NCI-H2171 treated with DMSO at 0.1 percent for 48 hours (cell line): ENCODE measurements at regions not wholly inside any gene's neighbourhood (a gene's known extent, or its start where the extent isn't known, plus 50 kb on each side); places are given as distances from the start of the nearest gene placed in this dataset.

Experiments
- DNase-seq: peaks from one replicate; lab custom pipeline; 2025; lab: John Stamatoyannopoulos, UW

- DNase-seq, result no peak
These were observed 116.7 kb upstream of the SSTR4 start for GRCh38 chr20:22918286-22918983.

- no peak for DNase-seq
These were observed 114.2 kb upstream of the SSTR4 start for GRCh38 chr20:22920898-22921297.

- DNase-seq, result no peak
These were observed 113.3 kb upstream of the SSTR4 start for GRCh38 chr20:22921595-22922421.

GRCh38 chr20:22922987-22923386, 112.1 kb upstream of the SSTR4 start:
- no peak for DNase-seq

- no peak for DNase-seq
These were observed 110.9 kb upstream of the SSTR4 start for GRCh38 chr20:22924046-22924737.

GRCh38 chr20:22924949-22925612, 110.0 kb upstream of the SSTR4 start:
- DNase-seq, result no peak

- DNase-seq, result no peak
These were observed 109.5 kb upstream of the SSTR4 start for GRCh38 chr20:22925613-22925983.

- no peak for DNase-seq
These were observed 107.6 kb upstream of the SSTR4 start for GRCh38 chr20:22927537-22927936.

- DNase-seq, result no peak
These were observed 106.4 kb upstream of the SSTR4 start for GRCh38 chr20:22928679-22929078.

GRCh38 chr20:22929661-22930060, 105.5 kb upstream of the SSTR4 start:
- no peak for DNase-seq

- DNase-seq, result no peak
These were observed 103.2 kb upstream of the SSTR4 start for GRCh38 chr20:22931653-22932608.

- DNase-seq, result no peak
These were observed 95.9 kb upstream of the SSTR4 start for GRCh38 chr20:22939181-22939580.

GRCh38 chr20:22940350-22940749, 94.8 kb upstream of the SSTR4 start:
- DNase-seq, result no peak

- no peak for DNase-seq
These were observed 93.6 kb upstream of the SSTR4 start for GRCh38 chr20:22941550-22941949.

GRCh38 chr20:22942742-22943141, 92.4 kb upstream of the SSTR4 start:
- DNase-seq, result no peak

GRCh38 chr20:22944062-22944461, 91.0 kb upstream of the SSTR4 start:
- DNase-seq, result no peak

- DNase-seq, result no peak
These were observed 90.2 kb upstream of the SSTR4 start for GRCh38 chr20:22944936-22945335.

- DNase-seq, result no peak
These were observed 88.5 kb upstream of the SSTR4 start for GRCh38 chr20:22946596-22946995.

- no peak for DNase-seq
These were observed 85.6 kb upstream of the SSTR4 start for GRCh38 chr20:22949331-22950109.

GRCh38 chr20:22951966-22952365, 83.1 kb upstream of the SSTR4 start:
- no peak for DNase-seq
